K562 (cell line): ENCODE measurements at regions not wholly inside any gene's neighbourhood (a gene's known extent, or its start where the extent isn't known, plus 50 kb on each side); places are given as distances from the start of the nearest gene placed in this dataset.

Experiments used
- ELK3 ChIP-seq: fragments of 450-650 bp; formaldehyde crosslinking; IDR thresholded peaks from 2 replicates; pipeline ENCODE4 v1.4.0; 2020; ENCODE audit warnings: mild to moderate bottlenecking
- EZH2 ChIP-seq: IDR thresholded peaks from 2 replicates; pipeline ENCODE4 v1.6.1; 2012; ENCODE audit warnings: low read depth, mild to moderate bottlenecking, inconsistent platforms, low read length, borderline replicate concordance
- HNRNPL ChIP-seq: fragments of 200-400 bp; formaldehyde crosslinking; IDR thresholded peaks from 2 replicates; pipeline ENCODE4 v1.6.1; 2017; ENCODE audit warnings: low read depth, mild to moderate bottlenecking, low read length
- SP1 ChIP-seq: sonication (generic); formaldehyde crosslinking; IDR thresholded peaks from 2 replicates; pipeline ENCODE4 v1.8.1; 2022; ENCODE audit warnings: mild to moderate bottlenecking, missing genetic modification reagents
- STAT5A ChIP-seq: IDR thresholded peaks from 2 replicates; pipeline ENCODE4 v1.6.1; 2012; ENCODE audit warnings: low read length, inconsistent platforms, borderline replicate concordance
- ZFP30 ChIP-seq: fragments of 250-450 bp; sonication (Bioruptor Pico); IDR thresholded peaks from 2 replicates; pipeline ENCODE4 v1.8.0; 2022; ENCODE audit warnings: moderate library complexity, mild to moderate bottlenecking, inconsistent platforms, borderline replicate concordance
- ZNF121 ChIP-seq: sonication (generic); formaldehyde crosslinking; conservative IDR thresholded peaks from 2 replicates; pipeline ENCODE4 v1.8.0; 2022; ENCODE audit warnings: missing genetic modification reagents
- ZNF445 ChIP-seq: fragments of 250-450 bp; sonication (Bioruptor Pico); IDR thresholded peaks from 2 replicates; pipeline ENCODE4 v1.4.0; 2020; ENCODE audit warnings: low read depth, mild to moderate bottlenecking, moderate library complexity

- TF ChIP-seq ZNF121 = no peak
- TF ChIP-seq HNRNPL = no peak
- no peak for TF ChIP-seq STAT5A
- TF ChIP-seq ZNF445 (CRISPR knock-in tag) = no peak
- TF ChIP-seq ELK3 (CRISPR knock-in tag) = no peak
- TF ChIP-seq SP1 (CRISPR knock-in tag) = no peak
- TF ChIP-seq EZH2 = no peak
- TF ChIP-seq ZFP30 = no peak
These were observed 153.5 kb upstream of the DST start for GRCh38 chr6:56796196-56796532.
